ENCODE measurements at regions not wholly inside any gene's neighbourhood (a gene's known extent, or its start where the extent isn't known, plus 50 kb on each side); places are given as distances from the start of the nearest gene placed in this dataset.

DNA sequence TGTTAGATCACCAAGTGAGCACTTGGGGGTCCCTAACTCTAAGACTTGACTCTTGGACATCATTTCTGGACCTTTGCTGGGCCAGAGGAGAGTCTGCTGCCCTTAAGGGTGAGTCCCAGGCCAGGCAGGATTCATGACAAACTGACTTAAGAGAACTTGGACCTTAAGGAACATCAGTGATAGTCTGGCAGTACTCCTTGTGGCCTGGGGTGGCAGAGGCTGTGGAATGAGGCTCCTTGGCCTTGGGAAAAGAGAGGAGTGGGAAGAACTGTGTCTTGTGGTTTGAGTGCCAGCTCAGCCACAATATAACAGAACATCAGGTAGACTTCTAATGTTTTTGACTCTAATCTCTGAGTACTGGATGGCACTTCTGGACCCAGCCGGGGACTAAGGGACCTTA lies 478.7 kb downstream of the MEI4 start:
- intact Hi-C loops (cut with DNase I): no loop called here
- TF ChIP-seq, protein P1, sequence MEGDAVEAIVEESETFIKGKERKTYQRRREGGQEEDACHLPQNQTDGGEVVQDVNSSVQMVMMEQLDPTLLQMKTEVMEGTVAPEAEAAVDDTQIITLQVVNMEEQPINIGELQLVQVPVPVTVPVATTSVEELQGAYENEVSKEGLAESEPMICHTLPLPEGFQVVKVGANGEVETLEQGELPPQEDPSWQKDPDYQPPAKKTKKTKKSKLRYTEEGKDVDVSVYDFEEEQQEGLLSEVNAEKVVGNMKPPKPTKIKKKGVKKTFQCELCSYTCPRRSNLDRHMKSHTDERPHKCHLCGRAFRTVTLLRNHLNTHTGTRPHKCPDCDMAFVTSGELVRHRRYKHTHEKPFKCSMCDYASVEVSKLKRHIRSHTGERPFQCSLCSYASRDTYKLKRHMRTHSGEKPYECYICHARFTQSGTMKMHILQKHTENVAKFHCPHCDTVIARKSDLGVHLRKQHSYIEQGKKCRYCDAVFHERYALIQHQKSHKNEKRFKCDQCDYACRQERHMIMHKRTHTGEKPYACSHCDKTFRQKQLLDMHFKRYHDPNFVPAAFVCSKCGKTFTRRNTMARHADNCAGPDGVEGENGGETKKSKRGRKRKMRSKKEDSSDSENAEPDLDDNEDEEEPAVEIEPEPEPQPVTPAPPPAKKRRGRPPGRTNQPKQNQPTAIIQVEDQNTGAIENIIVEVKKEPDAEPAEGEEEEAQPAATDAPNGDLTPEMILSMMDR (IDR thresholded peaks at IDR 0.05): no peak
- H3K27me3 ChIP-seq: no peaks in the 10 kb centered on the region
- no peaks in the 10 kb centered on the region for H3K9me3 ChIP-seq
- no peak overlapping the region for H3K4me3 ChIP-seq
- H3K4me1 ChIP-seq: no peaks in the 10 kb centered on the region
- no peaks in the 10 kb centered on the region for H3K36me3 ChIP-seq
- ATAC-seq (no peak), DNase-seq (no peak), FAIRE-seq (no peak)
- no peak overlapping the region for H3K27ac ChIP-seq
- WGBS, 2 donors: 58 to 60% methylated on average over 1 of the region's 1 CpG

DNA sequence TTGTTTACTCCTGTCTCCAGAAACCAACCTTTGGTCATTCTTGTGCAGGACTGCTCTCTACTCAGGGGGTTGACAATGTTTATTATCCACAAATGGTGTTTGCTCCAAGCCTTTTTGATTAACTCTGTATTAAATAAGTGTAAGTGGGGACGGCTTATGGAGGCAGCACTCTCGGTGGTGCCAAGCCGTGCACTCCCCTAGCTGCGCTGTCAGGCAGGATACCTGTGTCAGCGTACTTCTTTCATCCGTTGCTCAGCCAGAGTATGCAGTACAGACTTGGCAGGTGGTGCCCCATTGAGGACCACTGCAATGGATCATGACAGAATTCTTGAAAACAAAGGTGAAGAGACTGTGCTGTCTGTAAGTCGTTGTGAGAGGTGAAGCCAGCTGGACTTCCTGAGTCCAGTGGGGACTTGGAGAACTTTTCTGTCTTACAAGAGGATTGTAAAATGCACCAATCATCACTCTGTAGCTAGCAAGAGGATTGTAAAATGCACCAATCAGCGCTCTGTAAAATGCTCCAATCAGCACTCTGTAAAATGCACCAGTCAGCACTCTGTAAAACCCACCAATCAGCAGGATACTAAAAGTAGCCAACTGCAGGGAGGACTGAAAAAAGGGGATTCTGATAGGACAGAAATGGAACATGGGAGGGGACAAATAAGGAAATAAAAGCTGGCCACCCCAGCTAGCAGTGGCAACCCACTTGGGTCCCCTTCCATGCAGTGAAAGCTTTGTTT lies 480.0 kb downstream of the MEI4 start:
- TF ChIP-seq, protein P1 (IDR thresholded peaks at IDR 0.05): no peak
- Histone ChIP-seq H3K4me1 (no peaks in the 10 kb centered on the region), H3K4me3 (no peak overlapping the region), H3K27me3 (no peaks in the 10 kb centered on the region), H3K9me3 (no peaks in the 10 kb centered on the region), H3K27ac (no peak overlapping the region), H3K36me3 (no peaks in the 10 kb centered on the region)
- ATAC-seq (peak in 1 of 4 donors; percentile 24), FAIRE-seq (no peak), DNase-seq (no peak)
- intact Hi-C loops (cut with DNase I): no loop called here
- 23 to 25% methylated on average over 8 of the region's 8 CpGs for WGBS, 2 donors

DNA sequence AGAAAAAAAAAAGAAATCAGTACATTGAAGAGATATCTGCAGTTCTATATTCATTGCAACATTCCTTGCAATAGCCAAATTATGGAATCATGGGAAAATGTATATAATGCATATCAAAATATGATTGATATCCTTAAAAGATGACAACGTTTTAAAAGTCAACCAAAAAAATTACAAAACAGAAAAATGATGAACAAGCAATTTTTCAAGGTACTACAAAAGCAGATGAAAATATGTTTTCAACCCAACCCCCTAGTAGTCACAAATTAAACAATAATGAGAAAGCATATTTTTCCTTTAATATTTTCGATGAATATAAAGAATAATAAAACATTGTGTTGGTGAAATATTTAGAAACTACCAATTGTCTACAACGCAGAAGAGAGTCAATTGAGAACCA lies 497.6 kb downstream of the MEI4 start:
- Histone ChIP-seq H3K9me3 (no peaks in the 10 kb centered on the region), H3K36me3 (no peaks in the 10 kb centered on the region), H3K4me1 (no peaks in the 10 kb centered on the region), H3K27me3 (no peaks in the 10 kb centered on the region), H3K4me3 (no peak overlapping the region), H3K27ac (no peak overlapping the region)
- DNase-seq (no peak), ATAC-seq (no peak), FAIRE-seq (no peak)
- TF ChIP-seq, protein P1 (IDR thresholded peaks at IDR 0.05): no peak
- 52 to 64% methylated on average over 3 of the region's 3 CpGs for WGBS, 2 donors
- intact Hi-C loops (cut with DNase I): no loop called here

DNA sequence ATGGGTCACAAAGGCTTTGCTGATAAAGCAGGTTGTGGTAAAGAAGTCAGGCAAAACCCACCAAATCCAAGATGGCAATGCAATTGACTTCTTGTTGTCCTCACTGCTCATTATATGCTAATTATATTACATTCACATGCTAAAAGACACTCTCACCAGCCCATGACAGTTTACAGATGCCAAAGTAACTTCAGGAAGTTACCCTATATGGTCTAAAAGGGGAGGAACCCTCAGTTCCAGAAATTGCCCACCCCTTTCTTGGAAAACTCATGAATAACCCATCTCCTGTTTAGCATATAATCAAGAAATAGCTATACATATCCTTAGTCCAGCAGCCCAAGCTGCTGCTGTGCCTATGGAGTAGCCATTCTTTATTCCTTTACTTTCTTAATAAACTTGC lies 501.1 kb downstream of the MEI4 start:
- no peak for DNase-seq
- Histone ChIP-seq H3K4me3 (no peak overlapping the region), H3K4me1 (no peaks in the 10 kb centered on the region), H3K27ac (no peak overlapping the region), H3K27me3 (no peaks in the 10 kb centered on the region), H3K36me3 (no peaks in the 10 kb centered on the region), H3K9me3 (no peaks in the 10 kb centered on the region)
- intact Hi-C loops (cut with DNase I): no loop called here
- no peak for ATAC-seq
- no peak for FAIRE-seq
- TF ChIP-seq, protein P1 (IDR thresholded peaks at IDR 0.05): no peak

DNA sequence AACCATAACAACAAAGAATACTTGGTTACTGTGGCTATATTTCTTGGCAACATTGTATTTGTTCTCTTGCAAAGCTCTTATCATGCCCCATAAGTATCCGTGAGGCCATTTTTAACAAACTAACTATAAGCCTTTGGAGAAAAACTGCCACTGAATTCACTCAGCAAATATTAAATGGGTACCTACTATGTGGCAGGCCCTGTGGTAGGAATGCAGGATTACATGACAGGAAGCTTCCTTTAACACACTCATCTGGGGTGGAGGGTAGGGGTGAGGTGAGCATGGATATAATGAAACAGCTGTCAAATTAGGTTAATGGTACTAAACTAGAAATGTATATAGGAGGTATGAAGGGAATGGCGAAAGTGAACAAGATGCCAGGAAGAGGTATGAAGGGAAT lies 504.8 kb downstream of the MEI4 start:
- Histone ChIP-seq H3K36me3 (no peaks in the 10 kb centered on the region), H3K27me3 (no peaks in the 10 kb centered on the region), H3K9me3 (no peaks in the 10 kb centered on the region), H3K4me3 (no peak overlapping the region), H3K4me1 (no peaks in the 10 kb centered on the region), H3K27ac (no peak overlapping the region)
- FAIRE-seq (no peak), DNase-seq (no peak), ATAC-seq (no peak)
- WGBS, 2 donors: 65 to 67% methylated on average over 2 of the region's 2 CpGs
- intact Hi-C loops (cut with DNase I): no loop called here
- TF ChIP-seq, protein P1 (IDR thresholded peaks at IDR 0.05): no peak
